GM10266 (cell line): ENCODE measurements at regions not wholly inside any gene's neighbourhood (a gene's known extent, or its start where the extent isn't known, plus 50 kb on each side); places are given as distances from the start of the nearest gene placed in this dataset.

ENCODE experiments used
- DNase-seq: peaks from one replicate; pipeline ENCODE4 v3.0.0; 2012; ENCODE audit errors: extremely low spot score
- TF ChIP-seq, protein P1 (sequence below): IDR thresholded peaks from 2 replicates; pipeline ENCODE4 v1.5.1; 2012; ENCODE audit warnings: mild to moderate bottlenecking, low read depth; ENCODE audit not compliant: control insufficient read depth, insufficient read depth; ENCODE audit errors: missing control alignments

DNA sequence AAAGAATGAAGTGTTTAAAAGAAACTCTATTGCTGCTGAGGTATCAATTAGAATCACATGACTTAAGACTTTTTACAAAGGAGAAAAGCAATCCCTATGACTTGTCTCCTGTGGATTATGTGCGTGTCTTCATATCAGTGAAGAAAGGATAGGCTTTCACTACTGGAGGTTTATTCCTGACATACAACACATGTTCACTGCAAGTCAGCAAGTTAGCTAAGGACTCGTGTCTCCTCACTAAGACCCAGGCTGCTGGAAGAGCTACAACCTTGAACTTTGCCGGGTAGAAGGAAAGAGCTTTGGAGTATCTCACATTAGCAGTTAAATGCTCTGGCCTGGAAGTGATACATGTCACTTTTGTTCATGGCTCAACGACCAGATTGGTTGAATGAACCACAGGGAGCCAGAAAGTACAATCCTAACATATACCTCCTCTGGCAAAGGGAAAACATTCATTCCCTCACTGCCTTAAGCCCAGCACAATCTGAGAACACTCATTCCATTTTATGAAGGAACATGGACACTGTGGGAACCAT is 215.3 kb downstream of the RNF152 start:
- TF ChIP-seq, protein P1, sequence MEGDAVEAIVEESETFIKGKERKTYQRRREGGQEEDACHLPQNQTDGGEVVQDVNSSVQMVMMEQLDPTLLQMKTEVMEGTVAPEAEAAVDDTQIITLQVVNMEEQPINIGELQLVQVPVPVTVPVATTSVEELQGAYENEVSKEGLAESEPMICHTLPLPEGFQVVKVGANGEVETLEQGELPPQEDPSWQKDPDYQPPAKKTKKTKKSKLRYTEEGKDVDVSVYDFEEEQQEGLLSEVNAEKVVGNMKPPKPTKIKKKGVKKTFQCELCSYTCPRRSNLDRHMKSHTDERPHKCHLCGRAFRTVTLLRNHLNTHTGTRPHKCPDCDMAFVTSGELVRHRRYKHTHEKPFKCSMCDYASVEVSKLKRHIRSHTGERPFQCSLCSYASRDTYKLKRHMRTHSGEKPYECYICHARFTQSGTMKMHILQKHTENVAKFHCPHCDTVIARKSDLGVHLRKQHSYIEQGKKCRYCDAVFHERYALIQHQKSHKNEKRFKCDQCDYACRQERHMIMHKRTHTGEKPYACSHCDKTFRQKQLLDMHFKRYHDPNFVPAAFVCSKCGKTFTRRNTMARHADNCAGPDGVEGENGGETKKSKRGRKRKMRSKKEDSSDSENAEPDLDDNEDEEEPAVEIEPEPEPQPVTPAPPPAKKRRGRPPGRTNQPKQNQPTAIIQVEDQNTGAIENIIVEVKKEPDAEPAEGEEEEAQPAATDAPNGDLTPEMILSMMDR: no peak

DNA sequence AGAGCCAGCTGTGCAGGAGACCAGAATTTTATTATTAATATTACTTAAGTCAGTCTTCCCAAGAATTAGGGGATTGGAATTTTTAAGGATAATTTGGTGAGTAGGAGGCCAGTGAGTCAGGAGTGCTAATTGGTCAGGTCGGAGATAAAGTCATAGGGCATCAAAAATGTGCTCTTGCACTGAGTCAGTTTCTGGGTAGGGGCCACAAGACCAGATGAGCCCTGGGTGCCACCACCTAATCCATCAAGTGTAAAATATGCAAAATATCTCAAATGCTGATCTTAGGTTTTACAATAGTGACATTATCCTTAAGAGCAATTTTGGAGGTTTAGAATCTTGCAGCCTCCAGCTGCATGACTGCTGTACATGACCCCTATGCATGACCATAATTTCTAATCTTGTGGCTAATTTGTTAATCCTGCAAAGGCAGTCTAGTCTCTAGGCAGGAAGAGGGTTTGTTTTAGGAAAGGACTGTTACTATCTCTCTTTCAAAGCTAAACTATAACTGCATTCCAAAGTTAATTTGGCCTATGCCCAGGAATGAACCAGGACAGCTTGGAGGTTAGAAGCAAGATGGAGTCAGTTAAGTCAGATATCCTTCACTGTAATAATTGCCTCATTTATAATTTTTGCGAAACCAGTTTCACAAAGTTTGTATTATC is 215.9 kb downstream of the RNF152 start:
- DNase-seq: no peak
- TF ChIP-seq, protein P1: no peak

More for the DNA sequence above, 215.3 kb downstream of the RNF152 start:
- no peak for DNase-seq

DNA sequence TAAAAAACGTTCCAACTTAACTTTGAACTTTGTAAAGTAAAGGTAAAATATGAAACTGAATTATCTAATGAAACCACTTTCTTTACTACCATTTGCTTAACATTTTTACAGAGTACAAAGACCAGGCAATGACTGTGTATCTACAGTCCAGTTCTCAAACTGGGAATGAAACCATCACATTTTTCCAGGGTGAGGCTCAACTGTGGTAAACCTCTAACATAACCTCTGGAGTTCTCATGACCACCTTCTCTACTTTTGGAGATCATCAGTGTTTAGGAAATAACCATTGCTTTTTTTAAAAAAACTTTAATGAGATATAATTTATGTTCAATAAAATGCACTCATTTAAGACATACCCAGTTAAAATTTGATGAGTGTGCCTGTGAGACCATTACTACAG is 223.5 kb downstream of the RNF152 start:
- TF ChIP-seq, protein P1: no peak
- DNase-seq: no peak

DNA sequence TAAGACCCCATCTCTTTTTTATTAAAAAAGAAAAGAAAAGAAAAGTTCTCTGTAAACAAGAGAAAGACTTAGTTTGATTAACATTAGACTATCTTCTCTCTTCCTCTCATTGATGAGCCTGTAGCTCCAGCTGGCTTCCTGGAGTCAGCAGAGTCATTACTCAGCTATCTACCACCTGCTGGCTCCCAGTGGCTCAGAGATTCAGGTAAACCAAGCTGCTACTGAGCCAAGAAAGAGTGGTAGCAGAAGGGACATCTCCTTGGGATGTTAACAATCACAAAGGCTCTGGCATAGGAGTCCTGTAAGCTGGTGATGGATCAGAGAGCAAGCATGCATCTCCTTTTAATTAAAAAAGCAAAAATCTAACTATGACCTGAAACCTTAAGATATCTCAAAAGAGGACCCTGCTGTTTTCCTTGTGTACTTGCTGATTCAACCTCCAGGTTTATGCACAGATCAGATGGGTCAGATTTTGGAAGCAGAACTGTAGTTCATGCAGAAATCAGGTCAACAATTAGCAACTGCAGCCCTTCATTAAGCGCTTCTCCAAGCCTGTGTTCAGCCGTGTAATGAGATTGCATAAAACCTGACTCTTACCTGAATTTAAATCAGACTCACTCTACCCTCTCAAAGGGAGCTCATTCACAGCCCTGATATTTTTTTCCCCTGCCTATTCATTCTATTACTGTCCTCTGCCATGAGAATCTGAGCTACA is 225.8 kb downstream of the RNF152 start:
- DNase-seq: no peak
- TF ChIP-seq, protein P1: no peak

DNA sequence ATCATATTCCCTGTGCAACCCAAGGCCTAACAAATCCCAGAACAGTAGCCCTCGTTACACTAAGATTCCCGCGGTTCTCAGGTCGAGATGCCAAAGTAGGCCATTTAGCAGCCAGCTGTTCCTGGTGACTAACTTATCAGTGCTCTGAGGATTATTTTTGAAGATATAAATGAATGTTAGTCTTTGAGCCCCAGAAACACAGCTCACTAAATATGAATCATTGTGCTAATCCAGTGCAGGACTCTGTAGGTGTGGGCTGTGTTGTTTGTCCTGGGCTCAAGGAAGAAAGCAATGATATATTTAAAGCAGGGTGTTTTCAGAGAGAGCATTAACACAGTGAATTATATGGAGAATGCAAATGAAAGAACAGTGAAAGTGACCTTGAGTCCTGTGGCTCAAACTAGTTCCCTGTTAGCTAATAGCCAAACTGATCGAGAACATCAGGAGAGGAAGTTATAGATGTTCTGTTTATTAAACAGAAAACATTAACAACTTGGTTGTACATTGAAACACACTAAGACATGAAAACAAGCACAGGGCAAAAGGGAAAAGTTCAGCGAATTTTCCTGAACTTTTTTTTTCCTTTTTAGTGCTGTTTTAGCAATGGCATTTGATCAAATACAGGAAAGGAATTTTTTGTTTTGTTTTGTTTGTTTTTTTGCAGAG is 228.3 kb downstream of the RNF152 start:
- TF ChIP-seq, protein P1: no peak
- DNase-seq: no peak

DNA sequence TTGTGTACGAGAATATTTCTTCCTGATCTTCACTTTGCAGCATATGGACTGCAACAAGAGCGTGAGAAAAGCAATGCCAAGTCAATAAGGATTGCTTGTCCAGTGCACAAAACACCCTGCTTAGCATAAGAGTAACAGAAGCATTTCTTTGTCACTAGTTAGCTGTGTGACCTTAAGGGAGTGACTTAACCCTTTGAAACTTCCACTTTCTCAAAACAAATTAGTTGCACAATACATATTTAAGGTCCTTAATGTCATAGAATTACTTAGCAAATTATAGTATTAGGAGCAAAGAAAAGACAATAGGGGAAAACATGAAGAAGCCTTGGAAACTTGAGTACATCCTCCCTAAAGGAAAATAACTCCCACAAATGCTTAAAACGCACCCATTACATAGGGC is 230.1 kb downstream of the RNF152 start:
- TF ChIP-seq, protein P1: no peak
- DNase-seq: no peak

DNA sequence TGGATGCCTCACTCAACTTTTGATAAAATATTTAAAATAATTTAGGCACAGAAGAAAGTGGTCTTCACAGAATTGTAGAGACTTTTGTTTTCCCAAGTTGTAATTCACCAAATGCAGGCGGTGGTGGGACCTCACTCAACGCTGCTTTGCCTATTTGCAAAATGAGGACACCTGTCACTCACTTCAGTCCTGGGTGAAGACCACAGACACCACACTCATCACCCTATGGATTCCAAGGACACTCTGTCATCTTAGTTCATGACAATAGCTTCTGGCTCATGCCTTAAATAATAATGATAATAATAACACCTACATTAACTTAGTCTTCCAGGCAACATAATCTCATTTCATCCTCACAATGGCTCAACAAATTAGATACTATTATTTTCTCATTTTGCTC is 234.4 kb downstream of the RNF152 start:
- TF ChIP-seq, protein P1: no peak
- DNase-seq: no peak
